HCT116 (cell line): ENCODE measurements at regions not wholly inside any gene's neighbourhood (a gene's known extent, or its start where the extent isn't known, plus 50 kb on each side); places are given as distances from the start of the nearest gene placed in this dataset.
A peak's percentile ranks its signal among the peaks of the same experiment; 100 is the strongest.

Experiments
- ATF3 ChIP-seq: IDR thresholded peaks from 2 replicates; pipeline ENCODE4 v1.6.1; 2012
- CTCF ChIP-seq, 3 experiments: fragments of 200-600 bp in 1 of 3; sonication (generic) in 1 of 3; IDR thresholded peaks in 2 of 3; conservative IDR thresholded peaks in 1 of 3; 2 replicates each; pipeline ENCODE4 v1.5.1; 2012 to 2017; ENCODE audit warnings: low read depth in 2 of 3, low read length in 2 of 3, antibody characterized with exemption in 1 of 3, borderline replicate concordance in 1 of 3, control low read depth in 1 of 3, mild to moderate bottlenecking in 1 of 3, mixed read lengths in 1 of 3, mixed run types in 1 of 3, moderate library complexity in 1 of 3; ENCODE audit not compliant: insufficient read depth in 1 of 3
- EGR1 ChIP-seq: IDR thresholded peaks from 2 replicates; pipeline ENCODE4 v1.6.1; 2012; ENCODE audit warnings: low read depth
- EZH2 ChIP-seq: fragments of 200-600 bp; sonication (generic); IDR thresholded peaks from 2 replicates; pipeline ENCODE4 v1.6.1; 2017; ENCODE audit warnings: antibody characterized with exemption, mixed run types
- EZH2phosphoT487 ChIP-seq: fragments of 200-600 bp; IDR thresholded peaks from 2 replicates; pipeline ENCODE4 v1.6.1; 2018; ENCODE audit warnings: antibody characterized with exemption, borderline replicate concordance
- JUND ChIP-seq: IDR thresholded peaks from 2 replicates; pipeline ENCODE4 v1.6.1; 2012
- MAX ChIP-seq: IDR thresholded peaks from 2 replicates; pipeline ENCODE4 v1.6.1; 2012
- POLR2A ChIP-seq: IDR thresholded peaks from 2 replicates; pipeline ENCODE4 v1.7.0; 2011; ENCODE audit warnings: borderline replicate concordance; ENCODE audit not compliant: insufficient read depth, insufficient read length; ENCODE audit errors: extremely low read depth
- POLR2AphosphoS5 ChIP-seq: IDR thresholded peaks from 2 replicates; pipeline ENCODE4 v1.6.1; 2011; ENCODE audit warnings: mild to moderate bottlenecking, low read depth, low read length, moderate library complexity
- RAD21 ChIP-seq: IDR thresholded peaks from 2 replicates; pipeline ENCODE4 v1.6.1; 2012; ENCODE audit warnings: low read depth, mild to moderate bottlenecking
- SIN3A ChIP-seq: IDR thresholded peaks from 2 replicates; pipeline ENCODE4 v1.6.1; 2012; ENCODE audit warnings: low read depth
- ZNF274 ChIP-seq: fragments of 200-500 bp; sonication (Bioruptor generic); IDR thresholded peaks from 2 replicates; pipeline ENCODE4 v1.6.1; 2014; ENCODE audit warnings: mild to moderate bottlenecking, low read depth, low read length, inconsistent platforms

- TF ChIP-seq CTCF (IDR thresholded peaks at IDR 0.05 in 2 of 3, conservative IDR thresholded peaks at IDR 0.05 in 1 of 3; ENCODE audit: borderline replicate concordance in 1 of 3, insufficient read depth in 1 of 3, low read depth in 2 of 3, low read length in 2 of 3) (peak; percentile 13 to 38 (median 25); a peak in 4 of 6 replicates), EZH2phosphoT487 (no peak), POLR2A (no peak), EZH2 (no peak), EGR1 (no peak), RAD21 (peak; percentile 62), POLR2AphosphoS5 (no peak), SIN3A (no peak), MAX (no peak), ATF3 (no peak), ZNF274 (no peak), JUND (no peak)
These were observed 436.2 kb downstream of the FAT4 start for GRCh38 chr4:125750828-125751466.
